HG02938 (cell line): ENCODE measurements at regions not wholly inside any gene's neighbourhood (a gene's known extent, or its start where the extent isn't known, plus 50 kb on each side); places are given as distances from the start of the nearest gene placed in this dataset.
"Not testable (repeated sequence)": the region's sequence is repeated elsewhere in the genome, so short reads cannot be mapped to it uniquely, and the experiment has no call there.

ENCODE experiments used
- ATAC-seq: cut with Tn5 transposase; IDR thresholded peaks from one replicate; pipeline ENCODE4 v1.9.1; 2021; ENCODE audit warnings: mild to moderate bottlenecking, moderate library complexity; ENCODE audit not compliant: unreplicated experiment

DNA sequence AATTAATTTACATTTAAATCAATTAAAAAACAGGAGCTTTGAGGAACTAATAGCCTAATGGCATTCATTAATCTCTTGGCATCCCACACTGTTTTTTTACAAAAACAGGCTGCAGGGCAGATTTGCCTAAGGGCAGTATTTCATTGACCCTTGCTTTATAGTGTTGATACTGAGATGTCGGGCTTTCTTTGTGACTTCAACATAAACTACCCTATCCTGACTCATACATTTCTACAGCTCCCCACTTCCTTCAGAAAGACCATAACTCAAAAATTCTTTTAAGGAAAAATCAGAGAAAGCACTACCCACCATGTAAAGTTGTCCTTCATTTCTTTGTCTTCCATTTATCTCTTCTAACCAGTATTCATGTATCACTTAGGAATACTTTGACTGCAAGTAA is 92.2 kb upstream of the NT5E start:
- no peak for ATAC-seq

DNA sequence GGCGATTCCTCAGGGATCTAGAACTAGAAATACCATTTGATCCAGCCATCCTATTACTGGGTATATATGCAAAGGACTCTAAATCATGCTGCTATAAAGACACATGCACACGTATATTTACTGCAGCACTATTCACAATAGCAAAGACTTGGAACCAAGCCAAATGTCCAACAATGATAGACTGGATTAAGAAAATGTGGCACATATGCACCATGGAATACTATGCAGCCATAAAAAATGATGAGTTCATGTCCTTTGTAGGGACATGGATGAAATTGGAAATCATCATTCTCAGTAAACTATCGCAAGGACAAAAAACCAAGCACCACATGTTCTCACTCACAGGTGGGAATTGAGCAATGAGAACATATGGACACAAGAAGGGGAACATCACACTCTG is 93.1 kb upstream of the NT5E start:
- not testable (repeated sequence) for ATAC-seq

DNA sequence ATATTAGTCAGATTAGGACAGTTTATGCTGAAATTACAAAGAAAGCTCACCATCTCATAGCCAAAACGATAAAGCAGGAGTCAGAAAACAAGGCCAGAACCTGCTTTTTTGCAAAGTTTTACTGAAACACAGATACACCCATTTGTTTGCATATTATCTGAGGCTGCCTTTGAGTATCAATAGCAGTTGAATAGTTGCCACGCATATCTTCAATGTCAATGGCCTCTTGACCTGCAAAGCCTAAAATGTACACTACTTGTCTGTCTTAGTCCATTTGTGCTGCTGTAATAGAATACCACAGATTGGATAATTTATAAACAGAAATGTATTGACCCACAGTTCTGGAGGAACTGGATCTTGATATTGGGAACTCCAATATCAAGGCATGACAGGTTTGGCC is 94.1 kb upstream of the NT5E start:
- no peak for ATAC-seq

DNA sequence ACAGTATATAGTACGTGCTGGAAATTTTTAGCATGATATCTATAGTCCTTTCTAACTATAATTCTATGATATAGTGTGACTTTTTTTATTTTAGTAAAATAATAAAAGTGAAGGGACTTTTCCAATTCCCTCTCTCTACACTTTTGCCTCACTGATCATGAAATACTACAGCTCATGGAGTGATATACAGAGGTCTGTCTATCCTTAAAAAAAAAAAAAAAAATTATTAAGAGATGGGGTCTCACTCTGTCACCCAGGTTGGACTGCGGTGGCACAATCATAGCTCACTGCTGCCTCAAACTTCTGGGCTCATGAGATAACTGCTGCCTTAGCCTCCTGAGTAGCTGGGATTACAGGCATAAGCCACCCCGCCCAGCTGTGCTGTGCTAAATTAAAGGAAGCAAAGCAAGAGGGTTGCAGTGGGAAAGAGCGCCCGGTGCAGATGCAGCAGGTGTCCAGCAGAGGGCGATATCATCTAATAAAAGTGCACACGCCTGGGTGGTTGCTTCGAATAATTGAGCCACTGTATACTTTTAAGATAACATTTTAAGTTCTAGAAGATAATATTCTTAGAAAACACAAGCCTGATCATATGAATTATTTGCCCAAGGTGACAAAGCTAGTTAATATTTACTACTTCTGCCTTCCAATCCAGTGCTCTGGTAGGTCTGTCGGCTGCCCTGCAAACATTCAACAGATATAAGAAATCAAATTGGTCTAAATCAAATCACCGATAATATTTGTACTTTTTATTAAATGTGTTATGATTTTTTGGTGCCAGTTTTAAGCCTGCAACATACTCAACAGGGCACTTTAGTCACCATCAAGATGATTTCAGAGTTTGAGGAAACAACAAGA is 94.9 kb upstream of the NT5E start:
- ATAC-seq, result peak; percentile 75

DNA sequence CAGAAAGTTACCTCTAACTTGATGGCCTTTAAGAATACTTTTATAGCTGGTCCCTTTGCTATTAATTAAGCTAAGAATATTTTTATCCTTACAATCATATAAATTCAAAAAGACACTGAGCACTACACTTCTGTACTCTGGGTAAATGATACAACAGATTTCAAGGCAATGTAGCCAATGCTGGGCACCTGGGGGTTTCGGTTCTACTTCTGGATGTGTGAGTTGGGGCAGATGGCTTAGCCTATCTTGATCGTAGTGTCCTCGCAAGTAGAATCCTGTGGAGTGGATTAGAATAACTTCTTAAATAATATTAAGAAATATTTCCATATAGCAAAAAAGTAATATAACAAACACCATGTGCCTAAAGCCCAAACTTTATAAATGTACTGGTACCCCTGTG is 96.9 kb upstream of the NT5E start:
- ATAC-seq, result no peak

DNA sequence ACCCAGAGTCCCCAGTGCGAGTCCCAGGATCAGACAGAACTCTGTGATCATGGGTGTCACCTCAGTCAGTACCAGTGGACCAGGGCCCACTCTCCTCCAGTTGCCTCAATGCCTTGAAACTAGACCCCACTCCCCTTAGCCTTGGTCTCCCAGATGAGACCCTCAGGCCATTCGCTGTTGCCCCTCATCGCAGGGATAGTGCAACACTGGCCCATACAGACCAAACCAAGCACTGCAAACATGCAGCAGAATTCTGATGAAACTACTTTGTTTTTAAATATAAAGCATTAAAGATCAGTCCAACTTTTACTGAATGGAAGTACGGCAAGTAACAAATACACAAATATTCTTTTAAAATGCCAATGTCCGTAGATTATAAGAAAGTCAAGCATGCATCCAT is 101.2 kb upstream of the NT5E start:
- no peak for ATAC-seq

DNA sequence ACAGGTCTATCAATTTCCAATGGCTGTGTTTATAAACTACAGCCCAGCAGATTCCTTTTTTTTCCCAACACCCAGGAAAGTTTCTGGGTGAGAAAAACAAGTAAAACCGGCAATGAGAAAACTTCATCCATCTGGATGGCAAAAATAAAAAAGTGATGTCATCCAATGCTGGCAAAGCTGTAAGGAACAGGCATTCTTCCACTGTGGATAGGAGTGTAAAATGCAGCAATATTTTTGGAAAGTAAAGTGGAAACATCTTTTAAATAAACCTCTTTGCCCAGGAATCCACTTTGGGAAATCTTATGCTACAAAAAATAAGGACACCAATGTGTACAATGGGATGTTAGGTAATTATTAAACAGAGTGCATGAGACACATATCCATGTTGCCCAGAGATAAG is 102.1 kb upstream of the NT5E start:
- ATAC-seq, result no peak

DNA sequence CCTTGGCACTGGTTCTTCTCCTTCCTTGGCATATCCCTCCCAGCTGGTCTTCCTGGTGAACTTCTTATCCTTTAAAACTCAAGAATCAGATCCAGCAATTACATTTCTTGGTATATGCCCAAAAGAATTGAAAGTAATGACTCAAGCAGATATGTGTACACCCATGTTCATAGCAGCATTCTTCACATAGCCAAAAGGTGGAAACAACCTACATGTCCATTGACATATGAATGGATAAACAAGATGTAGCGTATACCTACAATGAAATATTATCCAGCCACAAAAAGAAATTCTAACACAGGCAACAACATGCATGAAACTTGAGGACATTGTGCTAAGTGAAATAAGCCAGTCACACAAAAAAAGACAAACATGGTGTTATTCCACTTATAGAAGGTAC is 103.7 kb upstream of the NT5E start:
- ATAC-seq, result no peak

DNA sequence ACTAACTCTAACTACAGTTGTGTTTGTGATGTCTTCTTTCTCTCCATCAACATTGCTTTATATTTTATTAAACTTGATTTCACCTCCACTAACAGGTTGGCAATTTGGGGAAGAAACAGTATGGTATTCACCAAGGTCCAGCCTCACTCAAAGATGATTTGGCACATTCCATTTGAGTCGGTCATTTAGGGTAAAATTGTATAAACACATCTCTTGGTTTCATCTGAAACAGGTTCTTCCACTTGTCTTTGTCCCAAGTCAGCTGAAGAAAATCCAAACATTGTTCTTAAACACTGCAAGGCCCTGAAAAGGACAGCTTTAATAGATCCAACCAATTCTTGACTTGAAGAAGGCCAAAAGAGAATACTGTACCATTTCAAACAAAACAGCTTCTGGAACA is 104.9 kb upstream of the NT5E start:
- ATAC-seq, result no peak

DNA sequence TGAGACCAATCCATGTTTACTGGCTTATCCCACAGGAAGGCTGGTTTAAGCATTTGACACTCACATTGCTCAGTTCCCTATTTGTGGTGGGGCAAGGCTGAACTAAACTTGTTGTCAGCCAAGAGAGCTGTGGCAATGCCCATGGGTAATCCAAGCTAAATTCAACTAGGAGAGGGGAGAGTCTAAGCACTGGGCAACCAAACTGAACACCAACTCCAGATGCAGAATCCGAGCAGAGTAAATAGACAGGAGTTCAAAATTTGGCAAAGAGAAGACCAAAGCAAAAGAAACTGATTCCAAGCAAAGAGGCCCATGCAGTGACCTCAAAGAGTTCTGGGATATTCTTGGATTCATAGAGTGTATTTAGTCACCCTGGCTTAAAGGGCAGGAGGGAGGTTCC is 106.5 kb upstream of the NT5E start:
- ATAC-seq, result no peak

DNA sequence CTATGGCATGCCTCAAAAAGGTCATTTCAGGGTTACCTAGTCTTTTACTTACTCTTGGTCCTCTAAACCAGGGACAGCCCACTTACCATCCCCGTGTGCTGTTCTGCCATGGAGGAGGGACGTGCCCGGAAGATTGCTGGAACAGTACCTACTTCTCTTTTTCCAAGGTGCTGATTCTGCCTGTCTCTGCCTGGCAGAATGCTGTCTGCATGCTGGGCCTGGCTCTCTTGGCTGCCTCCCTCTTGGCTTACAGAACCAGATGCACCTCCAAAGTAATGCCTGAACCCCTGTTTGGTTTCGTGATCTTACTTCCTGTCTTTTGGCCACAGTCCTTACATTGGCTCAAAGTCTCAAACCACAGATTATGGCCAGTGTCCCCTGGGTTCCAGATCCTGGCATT is 120.7 kb upstream of the NT5E start:
- no peak for ATAC-seq

DNA sequence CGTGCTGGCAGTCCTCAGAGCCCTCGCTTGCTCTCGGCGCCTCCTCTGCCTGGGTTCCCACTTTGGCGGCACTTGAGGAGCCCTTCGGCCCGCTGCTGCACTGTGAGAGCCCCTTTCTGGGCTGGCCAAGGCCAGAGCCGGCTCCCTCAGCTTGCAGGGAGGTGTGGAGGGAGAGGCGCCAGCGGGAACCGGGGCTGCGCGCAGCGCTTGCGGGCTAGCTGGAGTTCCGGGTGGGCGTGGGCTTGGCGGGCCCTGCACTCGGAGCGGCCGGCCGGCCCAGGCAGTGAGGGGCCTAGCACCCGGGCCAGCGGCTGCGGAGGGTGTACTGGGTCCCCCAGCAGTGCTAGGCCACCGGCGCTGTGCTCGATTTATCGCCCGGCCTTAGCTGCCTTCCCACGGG is 124.1 kb upstream of the NT5E start:
- not testable (repeated sequence) for ATAC-seq

DNA sequence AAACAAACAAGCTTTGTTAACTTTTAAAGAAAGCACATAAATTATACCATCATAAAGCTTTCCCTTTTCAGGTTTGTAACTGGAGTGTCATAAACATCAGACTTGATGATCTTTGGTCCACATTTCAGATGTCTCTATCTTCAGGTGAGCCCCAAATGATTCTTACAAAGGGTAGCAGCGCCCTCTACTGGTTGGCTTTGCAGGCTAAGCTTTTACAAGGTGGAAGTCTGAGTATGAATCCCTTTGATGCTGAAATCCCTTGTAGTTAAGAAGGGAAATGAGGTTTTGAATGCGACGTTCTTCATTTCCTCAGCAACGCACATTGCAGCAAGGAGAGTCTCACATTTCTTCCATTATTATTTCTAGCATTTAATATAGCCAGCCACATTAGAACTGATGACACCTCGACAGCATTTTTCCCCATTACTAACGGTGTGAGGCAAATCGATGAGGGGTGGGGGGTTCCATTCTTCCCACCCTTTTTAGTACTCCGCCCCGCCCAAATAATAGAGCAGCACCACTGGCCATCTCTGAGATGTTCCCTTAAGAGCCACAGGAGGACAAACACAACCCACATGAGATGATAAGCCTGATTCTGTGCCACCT is 126.3 kb upstream of the NT5E start:
- ATAC-seq, result peak; percentile 84

DNA sequence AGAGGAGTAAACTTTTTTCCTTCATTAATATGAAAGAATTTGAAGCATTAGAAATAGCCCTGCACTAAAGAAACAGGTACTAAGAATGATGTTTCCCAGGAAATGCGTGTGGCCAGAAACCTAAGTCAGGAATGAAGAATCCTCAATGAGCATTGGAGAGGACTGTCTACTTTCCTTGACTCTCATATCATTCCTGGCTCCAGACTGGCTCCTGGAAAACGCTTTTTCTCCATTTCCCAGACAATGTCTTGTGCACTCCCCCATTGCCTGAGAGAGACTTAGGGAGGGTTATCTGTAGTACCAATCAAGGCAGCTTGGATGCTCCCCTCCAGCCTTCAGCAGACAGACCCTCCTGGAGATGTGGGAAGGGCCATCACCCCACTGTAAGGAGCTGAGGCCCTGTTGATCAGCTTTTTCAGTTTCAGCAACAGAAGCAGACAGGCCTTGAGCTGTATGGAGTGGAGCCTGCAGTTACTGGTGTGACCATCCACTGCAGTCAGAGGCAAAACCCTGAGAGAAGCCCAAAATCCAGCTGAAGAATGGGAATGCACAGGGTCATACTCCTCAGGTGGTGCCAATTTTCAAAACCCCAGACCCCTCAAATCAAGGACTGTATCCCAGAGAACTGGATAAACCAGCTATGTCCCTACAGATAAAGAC is 127.3 kb upstream of the NT5E start:
- ATAC-seq, result no peak

DNA sequence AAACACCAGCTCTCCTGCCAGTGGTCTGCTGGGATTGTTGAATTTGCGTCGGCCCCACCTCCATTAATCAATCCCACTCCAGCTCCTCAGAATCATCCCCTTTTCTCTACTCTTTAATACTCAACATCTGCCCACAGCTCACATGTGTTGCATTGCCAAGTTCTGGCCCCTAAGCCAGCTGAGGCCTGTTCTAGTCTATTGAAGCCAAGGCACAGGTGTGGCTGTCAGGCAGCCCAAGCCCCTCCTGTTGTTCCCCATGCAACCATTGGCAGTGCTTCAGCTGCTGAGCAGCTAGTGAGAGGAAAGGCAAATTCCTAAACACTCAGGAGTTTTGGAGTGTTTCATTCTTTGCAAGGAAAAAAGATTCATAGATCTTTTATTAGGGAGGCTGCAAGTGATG is 128.0 kb upstream of the NT5E start:
- ATAC-seq, result no peak

DNA sequence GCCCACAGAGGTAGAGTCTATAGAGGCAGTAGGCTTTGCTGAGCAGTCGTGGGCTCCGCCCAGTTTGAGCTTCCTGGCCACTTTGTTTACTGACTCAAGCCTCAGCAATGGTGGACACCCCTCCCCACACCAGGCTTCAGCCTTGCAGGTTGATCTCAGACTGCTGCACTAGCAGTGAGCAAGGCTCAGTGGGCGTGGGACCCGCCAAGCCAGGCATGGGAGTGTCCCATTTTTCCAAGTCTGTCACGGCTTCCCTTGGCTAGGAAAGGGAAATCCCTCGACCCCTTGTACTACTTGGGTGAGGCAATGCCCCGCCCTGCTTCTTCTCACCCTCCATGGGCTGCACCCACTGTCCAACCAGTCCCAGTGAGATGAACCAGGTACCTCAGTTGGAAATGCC is 135.3 kb upstream of the NT5E start:
- no peak for ATAC-seq

DNA sequence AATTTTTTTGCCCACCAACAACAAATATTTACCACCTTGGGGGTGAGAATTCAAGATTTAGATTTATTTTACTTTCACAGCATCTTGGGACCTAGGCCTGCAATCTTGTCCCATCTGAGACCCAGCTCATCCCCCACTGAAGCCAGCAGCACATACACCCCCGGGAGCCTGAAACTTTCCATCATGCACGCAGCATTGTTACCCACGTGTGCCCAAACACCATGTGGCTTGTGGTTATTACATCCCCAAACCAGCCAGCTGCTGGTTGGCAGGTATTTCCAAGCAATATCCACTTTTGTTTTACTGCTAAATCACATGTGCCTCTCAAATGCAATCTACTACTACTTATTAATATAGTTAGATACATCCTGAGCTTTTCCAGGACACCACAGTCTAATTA is 149.3 kb upstream of the NT5E start:
- ATAC-seq, result no peak

DNA sequence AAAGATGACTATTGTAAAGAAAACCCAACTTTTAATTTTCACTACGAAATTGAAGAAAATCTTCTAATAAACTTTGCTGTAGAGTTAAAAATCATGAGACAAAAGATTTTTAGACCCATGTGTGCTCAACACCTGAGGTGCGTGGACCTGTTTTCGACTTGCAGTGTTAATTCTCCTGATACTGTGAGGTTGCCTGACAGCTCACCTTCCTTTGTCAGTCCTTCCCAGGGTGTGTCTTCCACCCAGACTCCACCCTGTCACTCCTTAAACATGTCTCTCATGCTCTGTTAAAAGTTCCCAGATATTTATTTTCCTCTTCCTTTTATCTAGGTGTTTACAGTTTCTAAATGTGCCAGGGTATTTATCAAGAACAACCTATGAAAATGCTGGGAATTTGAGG is 151.3 kb upstream of the NT5E start:
- ATAC-seq, result no peak

DNA sequence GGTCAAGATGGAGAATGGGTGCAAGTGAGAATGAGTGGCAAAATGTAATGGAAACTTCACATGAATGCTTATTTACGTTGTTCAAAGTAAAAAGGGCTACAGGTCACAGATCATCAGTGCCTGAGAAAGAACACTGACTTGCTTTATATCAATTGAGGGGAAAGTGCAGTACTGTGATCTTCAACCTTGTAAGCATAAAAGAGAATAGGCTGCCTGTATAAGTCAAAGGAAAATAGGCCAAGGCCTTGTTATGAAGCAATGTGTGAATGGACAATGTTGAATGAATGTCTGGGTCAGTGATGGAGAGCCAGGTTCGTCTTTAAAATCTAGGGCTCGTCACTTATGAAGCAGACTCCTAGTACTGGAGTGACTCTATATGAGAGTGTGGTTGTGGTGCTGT is 158.6 kb upstream of the NT5E start:
- no peak for ATAC-seq

DNA sequence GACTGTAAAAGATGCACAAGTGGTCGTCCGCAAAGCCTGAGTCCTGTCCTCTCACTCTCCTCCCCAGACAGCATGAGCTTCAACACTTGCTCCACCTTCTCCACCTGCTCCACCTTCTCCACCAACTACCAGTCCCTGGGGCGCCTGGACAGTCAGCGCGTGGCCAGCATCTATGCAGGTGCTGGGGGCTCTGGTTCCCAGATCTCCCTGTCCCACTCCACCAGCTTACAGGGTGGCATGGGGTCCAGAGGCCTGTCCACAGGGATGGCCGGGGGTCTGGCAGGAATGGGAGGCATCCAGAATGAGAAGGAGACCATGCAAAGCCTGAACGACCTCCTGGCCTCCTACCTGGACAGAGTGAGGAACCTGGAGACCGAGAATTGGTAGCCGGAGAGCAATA is 162.2 kb upstream of the NT5E start:
- no peak for ATAC-seq

DNA sequence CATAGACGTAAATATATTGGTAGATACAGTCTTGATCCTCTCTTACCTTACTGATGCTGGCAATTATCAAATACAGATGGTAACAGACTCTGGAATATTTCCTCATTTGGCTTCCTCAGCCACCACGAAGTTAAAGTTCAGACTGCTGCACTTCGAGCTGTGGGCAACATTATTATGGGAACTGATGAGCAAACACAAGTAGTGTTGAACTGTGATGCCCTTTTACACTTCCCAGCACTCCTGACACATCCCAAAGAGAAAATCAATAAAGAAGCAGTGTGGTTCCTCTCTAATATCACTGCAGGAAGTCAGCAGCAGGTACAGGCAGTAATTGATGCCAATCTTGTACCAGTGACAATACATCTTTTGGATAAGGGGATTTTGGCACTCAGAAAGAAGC is 162.7 kb upstream of the NT5E start:
- ATAC-seq, result no peak

DNA sequence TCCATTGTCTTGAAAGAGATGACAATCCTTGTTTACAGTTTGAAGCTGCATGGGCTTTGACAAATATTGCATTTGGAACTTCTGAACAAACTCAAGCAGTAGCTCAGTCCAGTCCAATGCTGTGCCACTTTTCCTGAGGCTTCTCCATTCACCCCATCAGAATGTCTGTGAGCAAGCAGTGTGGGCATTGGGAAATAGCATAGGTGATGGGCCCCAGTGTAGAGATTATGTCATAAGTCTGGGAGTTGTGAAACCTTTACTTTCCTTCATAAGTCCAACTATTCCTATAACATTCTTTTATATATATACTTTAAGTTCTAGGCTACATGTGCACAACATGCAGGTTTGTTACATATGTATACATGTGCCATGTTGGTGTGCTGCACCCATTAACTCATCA is 163.4 kb upstream of the NT5E start:
- not testable (repeated sequence) for ATAC-seq
